Lower lobe of right lung (tissue), 2 donors: ENCODE measurements at regions not wholly inside any gene's neighbourhood (a gene's known extent, or its start where the extent isn't known, plus 50 kb on each side); places are given as distances from the start of the nearest gene placed in this dataset.

Experiments used
- ATAC-seq, 2 donors: fragments of 200-7000 bp; cut with Tn5 transposase; one replicate each; pipeline ENCODE4 v1.9.1; 2020 to 2022; ENCODE audit warnings: mild to moderate bottlenecking in 2 of 2, moderate library complexity in 2 of 2
- DNase-seq: peaks from one replicate; pipeline ENCODE4 v3.0.0-alpha.2; 2020
- H3K27ac ChIP-seq: fragments of 200-600 bp; one replicate; pipeline ENCODE4 v1.8.0; 2022
- H3K27me3 ChIP-seq: fragments of 200-600 bp; one replicate; pipeline ENCODE4 v1.8.0; 2022; ENCODE audit warnings: low read depth
- H3K36me3 ChIP-seq: fragments of 200-600 bp; one replicate; pipeline ENCODE4 v1.8.0; 2022; ENCODE audit warnings: mild to moderate bottlenecking
- H3K4me1 ChIP-seq: fragments of 200-600 bp; one replicate; pipeline ENCODE4 v1.8.0; 2022
- H3K4me3 ChIP-seq: fragments of 200-600 bp; one replicate; pipeline ENCODE4 v1.8.0; 2022; ENCODE audit warnings: mild to moderate bottlenecking
- H3K9me3 ChIP-seq: fragments of 200-600 bp; one replicate; pipeline ENCODE4 v1.8.0; 2022
- CTCF ChIP-seq: fragments of 200-600 bp; IDR thresholded peaks from one replicate; pipeline ENCODE4 v1.8.0; 2022; ENCODE audit warnings: antibody characterized with exemption, mild to moderate bottlenecking
- intact Hi-C: fragments of 100-400 bp; cut with DNase I; formaldehyde crosslinking; loops from one replicate; pipeline ENCODE4 v1.11.0; 2022
- donor health status: DM: no; HTN: yes; CAD: no; lungs with severe emphysema.

DNA sequence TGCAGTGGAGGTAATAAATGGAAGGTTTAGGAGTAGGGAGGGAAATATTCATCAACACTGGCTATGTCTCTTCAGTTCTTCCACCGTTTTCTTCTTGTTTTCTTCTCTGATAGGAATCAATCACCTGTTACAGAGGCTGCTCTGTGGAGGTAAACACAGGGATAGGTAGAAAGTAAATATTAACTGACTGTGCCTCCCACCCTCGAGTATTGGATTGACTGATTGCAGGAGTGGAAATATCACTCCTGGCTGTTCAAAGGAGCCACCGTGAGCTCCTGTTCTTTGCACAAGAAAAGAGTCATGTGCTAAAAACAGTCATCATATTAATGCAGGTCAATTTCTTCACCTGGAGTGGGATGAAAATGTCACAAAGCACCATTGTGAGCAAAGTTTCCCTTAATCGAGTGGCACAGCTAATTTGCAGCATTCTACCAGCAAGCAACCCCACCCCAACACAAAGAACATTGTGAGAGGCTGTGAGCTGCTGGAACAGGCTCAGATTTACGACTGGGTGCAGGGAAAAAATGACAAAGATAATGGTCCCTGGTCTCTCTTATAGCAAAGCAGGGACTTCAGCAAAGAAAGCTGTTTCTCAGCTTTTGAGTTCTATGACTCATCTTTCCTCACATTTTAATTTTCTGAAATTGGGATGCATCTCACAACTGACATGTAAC, 113.7 kb upstream of the TSPAN5 start:
- DNase-seq (no peak), ATAC-seq (no peak)
- no peaks in the 10 kb centered on the region for H3K9me3 ChIP-seq
- no peak overlapping the region for H3K27ac ChIP-seq
- intact Hi-C loops, result no loop called here
- no peak overlapping the region for H3K4me3 ChIP-seq
- H3K27me3 ChIP-seq, result no peaks in the 10 kb centered on the region
- no peak for TF ChIP-seq CTCF
- H3K4me1 ChIP-seq, result no peaks in the 10 kb centered on the region
- H3K36me3 ChIP-seq, result no peaks in the 10 kb centered on the region

DNA sequence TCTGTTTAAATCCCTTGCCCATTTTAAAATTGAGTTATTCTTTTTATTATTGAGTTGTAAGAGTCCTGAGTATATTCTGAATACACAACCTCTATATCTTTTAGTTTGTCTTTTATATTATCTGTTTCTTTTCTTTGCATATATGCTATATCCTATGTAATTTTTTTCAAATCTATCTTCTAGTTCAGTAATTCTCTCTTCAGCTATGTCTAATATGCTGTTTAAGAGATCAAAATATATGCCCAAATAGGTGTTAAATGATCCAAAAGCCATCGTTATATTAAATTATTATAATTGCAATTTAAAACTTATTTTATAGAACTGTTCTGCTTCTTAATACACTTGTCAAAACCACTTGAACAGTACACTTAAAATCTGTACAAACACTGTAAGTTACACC, 107.4 kb upstream of the TSPAN5 start:
- intact Hi-C loops, result no loop called here
- ATAC-seq, result no peak
- Histone ChIP-seq H3K27ac (no peak overlapping the region), H3K9me3 (peaks cover 12% of the 10 kb centered on the region), H3K4me1 (no peaks in the 10 kb centered on the region), H3K4me3 (no peak overlapping the region), H3K36me3 (no peaks in the 10 kb centered on the region), H3K27me3 (no peaks in the 10 kb centered on the region)
- DNase-seq, result no peak
- TF ChIP-seq CTCF, result no peak

DNA sequence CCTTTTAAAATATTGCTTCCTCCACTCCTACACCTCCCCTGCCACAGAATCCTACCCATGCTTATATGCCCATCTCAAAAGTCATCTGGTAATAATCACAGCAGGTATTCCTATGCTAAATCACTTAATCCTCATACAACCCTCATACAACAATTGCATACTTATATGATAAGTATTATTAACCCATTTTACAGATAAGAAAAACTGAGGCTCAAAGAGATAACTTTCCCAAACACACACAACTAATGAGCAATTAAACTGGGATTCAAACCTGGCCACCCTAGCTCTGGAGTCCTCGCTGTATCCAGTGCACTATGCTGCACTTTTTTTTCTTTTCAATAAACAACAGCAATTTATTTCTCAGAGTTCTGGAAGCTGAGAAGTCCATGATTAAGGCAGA, 99.8 kb upstream of the TSPAN5 start:
- H3K36me3 ChIP-seq, result no peaks in the 10 kb centered on the region
- intact Hi-C loops, result no loop called here

GRCh38 chr4:98754736-98755135, 96.3 kb upstream of the TSPAN5 start:
- Histone ChIP-seq H3K4me1 (no peaks in the 10 kb centered on the region), H3K27ac (no peak overlapping the region), H3K9me3 (no peaks in the 10 kb centered on the region), H3K27me3 (no peaks in the 10 kb centered on the region), H3K36me3 (no peaks in the 10 kb centered on the region), H3K4me3 (no peak overlapping the region)
- no peak for TF ChIP-seq CTCF
- ATAC-seq (no peak), DNase-seq (no peak)
- intact Hi-C loops, result no loop called here

More for the DNA sequence above, 99.8 kb upstream of the TSPAN5 start:
- ATAC-seq (no peak), DNase-seq (no peak)
- TF ChIP-seq CTCF, result no peak
- Histone ChIP-seq H3K4me3 (no peak overlapping the region), H3K9me3 (no peaks in the 10 kb centered on the region), H3K4me1 (no peaks in the 10 kb centered on the region), H3K27me3 (no peaks in the 10 kb centered on the region), H3K27ac (no peak overlapping the region)

- Histone ChIP-seq H3K4me3 (no peak overlapping the region), H3K27me3 (no peaks in the 10 kb centered on the region)
- no peak for DNase-seq
Measured at GRCh38 chr4:98749206-98749605, 90.8 kb upstream of the TSPAN5 start.

More at GRCh38 chr4:98749206-98749605, 90.8 kb upstream of the TSPAN5 start:
- Histone ChIP-seq H3K27ac (no peak overlapping the region), H3K4me1 (no peaks in the 10 kb centered on the region), H3K9me3 (no peaks in the 10 kb centered on the region), H3K36me3 (no peaks in the 10 kb centered on the region)
- no peak for ATAC-seq
- intact Hi-C loops, result no loop called here
- no peak for TF ChIP-seq CTCF
